SK-N-SH treated with all-trans-retinoic acid at 6 μM for 48 hours (cell line): ENCODE measurements at regions not wholly inside any gene's neighbourhood (a gene's known extent, or its start where the extent isn't known, plus 50 kb on each side); places are given as distances from the start of the nearest gene placed in this dataset.

Source experiments
- GLIS3 ChIP-seq: fragments of 250-450 bp; sonication (Bioruptor Pico); IDR thresholded peaks from 2 replicates; pipeline ENCODE4 v1.5.0; 2020; ENCODE audit warnings: mild to moderate bottlenecking, moderate library complexity
- OSR1 ChIP-seq: fragments of 250-450 bp; sonication (Bioruptor Pico); IDR thresholded peaks from 2 replicates; pipeline ENCODE4 v1.8.0; 2022; ENCODE audit warnings: moderate library complexity, mild to moderate bottlenecking, inconsistent platforms
- TOX ChIP-seq: fragments of 250-450 bp; sonication (Bioruptor Pico); IDR thresholded peaks from 2 replicates; pipeline ENCODE4 v1.8.0; 2021; ENCODE audit warnings: mild to moderate bottlenecking, moderate library complexity, borderline replicate concordance
- ZFP3 ChIP-seq: fragments of 250-450 bp; sonication (Bioruptor Pico); IDR thresholded peaks from 2 replicates; pipeline ENCODE4 v1.5.0; 2020; ENCODE audit warnings: mild to moderate bottlenecking, moderate library complexity
- TF ChIP-seq, protein P1 (sequence below): fragments of 250-450 bp; sonication (Bioruptor Pico); IDR thresholded peaks from 2 replicates; pipeline ENCODE4 v1.8.0; 2021; ENCODE audit warnings: low read depth, mild to moderate bottlenecking, moderate library complexity, borderline replicate concordance

GRCh38 chr6:82705579-82705978 is 342.0 kb downstream of the TPBG start:
- TF ChIP-seq, protein P1, sequence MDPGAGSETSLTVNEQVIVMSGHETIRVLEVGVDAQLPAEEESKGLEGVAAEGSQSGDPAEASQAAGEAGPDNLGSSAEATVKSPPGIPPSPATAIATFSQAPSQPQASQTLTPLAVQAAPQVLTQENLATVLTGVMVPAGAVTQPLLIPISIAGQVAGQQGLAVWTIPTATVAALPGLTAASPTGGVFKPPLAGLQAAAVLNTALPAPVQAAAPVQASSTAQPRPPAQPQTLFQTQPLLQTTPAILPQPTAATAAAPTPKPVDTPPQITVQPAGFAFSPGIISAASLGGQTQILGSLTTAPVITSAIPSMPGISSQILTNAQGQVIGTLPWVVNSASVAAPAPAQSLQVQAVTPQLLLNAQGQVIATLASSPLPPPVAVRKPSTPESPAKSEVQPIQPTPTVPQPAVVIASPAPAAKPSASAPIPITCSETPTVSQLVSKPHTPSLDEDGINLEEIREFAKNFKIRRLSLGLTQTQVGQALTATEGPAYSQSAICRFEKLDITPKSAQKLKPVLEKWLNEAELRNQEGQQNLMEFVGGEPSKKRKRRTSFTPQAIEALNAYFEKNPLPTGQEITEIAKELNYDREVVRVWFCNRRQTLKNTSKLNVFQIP (CRISPR knock-in tag): no peak
- TF ChIP-seq TOX (CRISPR knock-in tag) (no peak), GLIS3 (no peak), OSR1 (CRISPR knock-in tag) (no peak), ZFP3 (CRISPR knock-in tag) (no peak)
